ENCODE measurements at regions not wholly inside any gene's neighbourhood (a gene's known extent, or its start where the extent isn't known, plus 50 kb on each side); places are given as distances from the start of the nearest gene placed in this dataset.

GRCh38 chr3:73321286-73321999 is 260.0 kb downstream of the EBLN2 start:
- Histone ChIP-seq H2BK20ac (ENCODE audit: low read length) (no peak overlapping the region), H2BK120ac (replicated peaks; ENCODE audit: low read depth, low read length) (no peak overlapping the region), H3K79me1 (ENCODE audit: low read depth, low read length) (no peaks in the 10 kb centered on the region), H2AFZ (ENCODE audit: low read length) (no peak overlapping the region), H4K8ac (ENCODE audit: extremely low read depth, insufficient read depth, low read length) (no peak overlapping the region), H4K91ac (replicated peaks; ENCODE audit: insufficient read length, low read length) (no peak overlapping the region), H2BK12ac (ENCODE audit: low read depth, low read length) (no peak overlapping the region), H3K9ac (replicated peaks in 1 of 4; ENCODE audit: extremely low read depth in 1 of 4, low read depth in 3 of 4, low read length in 3 of 4) (no peak overlapping the region), H3K36me3 (ENCODE audit: control insufficient read depth in 2 of 4, insufficient read depth in 4 of 4, low read length in 3 of 4) (no peaks in the 10 kb centered on the region), H3K4ac (replicated peaks; ENCODE audit: insufficient read length, low read depth, low read length) (no peak overlapping the region), H3K4me1 (replicated peaks in 1 of 4; ENCODE audit: control insufficient read depth in 3 of 4, insufficient read depth in 4 of 4, low read length in 3 of 4) (peaks cover 0 to 4% (median 1%) of the 10 kb centered on the region in 4 experiments; a peak in 2 of 7 replicates), H3K18ac (ENCODE audit: extremely low read depth, low read length) (no peak overlapping the region), H3K27me3 (replicated peaks in 1 of 4; ENCODE audit: control insufficient read depth in 3 of 4, extremely low read depth in 1 of 4, insufficient read depth in 3 of 4, low read length in 3 of 4) (no peaks in the 10 kb centered on the region), H3K23me2 (ENCODE audit: low read depth, low read length) (no peaks in the 10 kb centered on the region), H4K5ac (ENCODE audit: insufficient read length, low read depth, low read length) (no peak overlapping the region), H4K20me1 (replicated peaks in 1 of 2; ENCODE audit: control insufficient read depth in 1 of 2, insufficient read depth in 2 of 2, low read length in 2 of 2) (no peaks in the 10 kb centered on the region), H2AK5ac (ENCODE audit: low read depth, low read length) (no peak overlapping the region), H3K27ac (ENCODE audit: low read depth, low read length) (no peak overlapping the region), H3K56ac (replicated peaks; ENCODE audit: insufficient read length, low read depth, low read length) (no peak overlapping the region), H3K4me3 (ENCODE audit: extremely low read depth in 1 of 4, insufficient read depth in 2 of 4, low read depth in 3 of 4, low read length in 4 of 4) (no peak overlapping the region), H3K4me2 (ENCODE audit: insufficient read depth in 1 of 2, low read depth in 2 of 2, low read length in 2 of 2) (no peak overlapping the region), H3K79me2 (ENCODE audit: control insufficient read depth in 1 of 2, insufficient read depth in 2 of 2, low read length in 2 of 2) (no peaks in the 10 kb centered on the region), H3K9me3 (ENCODE audit: insufficient read depth in 2 of 2, low read depth in 1 of 2, low read length in 1 of 2) (no peaks in the 10 kb centered on the region; a peak in 1 of 4 replicates), H3K23ac (ENCODE audit: insufficient read length) (no peak overlapping the region), H3K14ac (ENCODE audit: insufficient read length) (no peak overlapping the region), H2BK15ac (ENCODE audit: low read length) (no peak overlapping the region), H2BK5ac (ENCODE audit: low read depth, low read length) (no peak overlapping the region)
- POLR2A ChIA-PET (ENCODE audit: partially characterized antibody): no interaction called here
- CTCF ChIA-PET (ENCODE audit: partially characterized antibody): interaction anchor here (1.6 kb wide), 1 partner anchor 187 kb away, joined by 3 read pairs; no protein-coding TSS in a partner anchor
- no peak for TF ChIP-seq EP300 (IDR thresholded peaks at IDR 0.05; ENCODE audit: borderline replicate concordance in 1 of 2, low read depth in 2 of 2, low read length in 2 of 2)
- FAIRE-seq: no peak
- WGBS, 2 experiments (ENCODE audit: extremely low coverage in 1 of 2, insufficient coverage in 1 of 2, insufficient read length in 1 of 2, insufficient replicate concordance in 2 of 2, low coverage in 1 of 2, low lambda C conversion rate in 2 of 2, missing lambda C conversion rate in 1 of 2): 69% methylated on average over 8 of the region's 8 CpGs; no CpG with 5 or more reads in 1 of the 2 experiments
- DNase-seq (ENCODE audit: low read depth in 1 of 2, low spot score in 2 of 2): no peak
